ENCODE measurements at regions not wholly inside any gene's neighbourhood (a gene's known extent, or its start where the extent isn't known, plus 50 kb on each side); places are given as distances from the start of the nearest gene placed in this dataset.

DNA sequence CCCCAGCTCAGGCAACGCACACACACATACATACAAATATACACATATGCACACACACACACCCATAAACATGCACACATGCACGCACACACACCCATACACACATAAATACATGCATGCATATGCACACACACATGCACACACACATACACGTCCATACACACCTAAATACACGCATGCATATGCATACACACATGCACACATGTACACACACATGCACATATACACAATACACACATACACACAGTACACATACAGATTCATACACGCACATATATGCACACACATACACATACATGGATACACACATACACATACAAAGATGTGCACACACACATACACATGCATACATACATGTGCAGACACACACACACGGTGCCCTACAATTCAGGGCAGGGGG is 496.6 kb downstream of the TBC1D22A start:
- POLR2A ChIA-PET: interaction anchor here (1.4 kb wide), 1 partner anchor 9 kb away, joined by 3 read pairs; no protein-coding TSS in a partner anchor
- Histone ChIP-seq H3K4me1 (ENCODE audit: control insufficient read depth, insufficient read depth, low read length) (no peaks in the 10 kb centered on the region), H3K4me3 (ENCODE audit: low read depth, low read length) (no peak overlapping the region), H3K9me3 (ENCODE audit: control insufficient read depth, insufficient read depth, low read depth, low read length) (no peaks in the 10 kb centered on the region), H3K27ac (ENCODE audit: extremely low read depth, low read depth, low read length) (no peak overlapping the region), H3K36me3 (ENCODE audit: control insufficient read depth in 2 of 2, insufficient read depth in 1 of 2, low read length in 2 of 2) (no peaks in the 10 kb centered on the region)
- CTCF ChIA-PET: interaction anchor here (0.6 to 0.9 kb wide), 2 partner anchors 16 to 1137 kb away, joined by 3 read pairs; no protein-coding TSS in a partner anchor
- TF ChIP-seq ZNF394 (tag by site-specific recombination; IDR thresholded peaks at IDR 0.05; ENCODE audit: borderline replicate concordance): no peak
- no peak for TF ChIP-seq ZNF416 (tag by site-specific recombination; IDR thresholded peaks at IDR 0.05)
- TF ChIP-seq, protein P1, sequence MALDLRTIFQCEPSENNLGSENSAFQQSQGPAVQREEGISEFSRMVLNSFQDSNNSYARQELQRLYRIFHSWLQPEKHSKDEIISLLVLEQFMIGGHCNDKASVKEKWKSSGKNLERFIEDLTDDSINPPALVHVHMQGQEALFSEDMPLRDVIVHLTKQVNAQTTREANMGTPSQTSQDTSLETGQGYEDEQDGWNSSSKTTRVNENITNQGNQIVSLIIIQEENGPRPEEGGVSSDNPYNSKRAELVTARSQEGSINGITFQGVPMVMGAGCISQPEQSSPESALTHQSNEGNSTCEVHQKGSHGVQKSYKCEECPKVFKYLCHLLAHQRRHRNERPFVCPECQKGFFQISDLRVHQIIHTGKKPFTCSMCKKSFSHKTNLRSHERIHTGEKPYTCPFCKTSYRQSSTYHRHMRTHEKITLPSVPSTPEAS (tag by site-specific recombination; IDR thresholded peaks at IDR 0.05): peak; percentile 54; the same call in 1 of the 2 replicates
- TF ChIP-seq ZNF785 (tag by site-specific recombination; IDR thresholded peaks at IDR 0.05): peak; percentile 53; the same call in 1 of the 2 replicates
- no peak for TF ChIP-seq ZSCAN30 (tag by site-specific recombination; IDR thresholded peaks at IDR 0.05)

DNA sequence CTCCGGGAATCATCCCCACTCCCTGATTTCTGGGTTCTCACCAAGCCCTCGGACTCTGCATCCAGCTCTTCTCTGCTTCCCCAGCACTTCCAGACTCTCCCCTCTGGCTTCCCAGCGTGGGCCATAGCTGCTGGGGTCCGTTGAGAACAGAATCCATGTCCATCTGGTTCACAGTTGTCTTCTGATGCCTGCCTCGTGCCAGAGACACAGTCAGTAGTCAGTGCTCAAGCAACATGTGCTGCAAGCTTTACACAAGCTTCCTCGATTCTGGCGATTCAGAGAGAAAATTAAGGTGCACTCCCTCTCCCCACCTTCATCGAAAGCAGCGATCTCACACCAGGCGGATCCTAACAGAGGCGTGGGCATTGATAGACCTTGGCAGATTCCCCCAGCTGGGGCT is 495.5 kb downstream of the TBC1D22A start:
- Histone ChIP-seq H3K9me3 (ENCODE audit: control insufficient read depth, insufficient read depth, low read depth, low read length) (no peaks in the 10 kb centered on the region), H3K4me1 (ENCODE audit: control insufficient read depth, insufficient read depth, low read length) (no peaks in the 10 kb centered on the region), H3K36me3 (ENCODE audit: control insufficient read depth in 2 of 2, insufficient read depth in 1 of 2, low read length in 2 of 2) (no peaks in the 10 kb centered on the region), H3K4me3 (ENCODE audit: low read depth, low read length) (no peak overlapping the region), H3K27ac (ENCODE audit: extremely low read depth, low read depth, low read length) (no peak overlapping the region)
- TF ChIP-seq ZNF114 (tag by site-specific recombination; IDR thresholded peaks at IDR 0.05) (no peak), ZNF266 (tag by site-specific recombination; IDR thresholded peaks at IDR 0.05; ENCODE audit: low read depth) (no peak), ZNF654 (tag by site-specific recombination; IDR thresholded peaks at IDR 0.05; ENCODE audit: low read depth) (no peak), SP2 (tag by site-specific recombination; IDR thresholded peaks at IDR 0.05) (no peak), ZNF707 (tag by site-specific recombination; IDR thresholded peaks at IDR 0.05) (no peak), MYNN (tag by site-specific recombination; IDR thresholded peaks at IDR 0.05; ENCODE audit: borderline replicate concordance) (no peak), FEZF1 (tag by site-specific recombination; IDR thresholded peaks at IDR 0.05) (no peak), ZNF776 (tag by site-specific recombination; IDR thresholded peaks at IDR 0.05; ENCODE audit: borderline replicate concordance) (no peak), ZNF792 (tag by site-specific recombination; IDR thresholded peaks at IDR 0.05) (no peak), ZFP69B (tag by site-specific recombination; IDR thresholded peaks at IDR 0.05) (no peak), KLF10 (tag by site-specific recombination; IDR thresholded peaks at IDR 0.05) (no peak), ZNF16 (tag by site-specific recombination; IDR thresholded peaks at IDR 0.05; ENCODE audit: low read depth) (no peak), ZNF138 (tag by site-specific recombination; IDR thresholded peaks at IDR 0.05; ENCODE audit: borderline replicate concordance) (no peak), ZNF184 (tag by site-specific recombination; IDR thresholded peaks at IDR 0.05) (no peak), ZNF701 (tag by site-specific recombination; IDR thresholded peaks at IDR 0.05) (no peak), ZNF324 (tag by site-specific recombination; IDR thresholded peaks at IDR 0.05) (no peak)
- TF ChIP-seq, protein P2, sequence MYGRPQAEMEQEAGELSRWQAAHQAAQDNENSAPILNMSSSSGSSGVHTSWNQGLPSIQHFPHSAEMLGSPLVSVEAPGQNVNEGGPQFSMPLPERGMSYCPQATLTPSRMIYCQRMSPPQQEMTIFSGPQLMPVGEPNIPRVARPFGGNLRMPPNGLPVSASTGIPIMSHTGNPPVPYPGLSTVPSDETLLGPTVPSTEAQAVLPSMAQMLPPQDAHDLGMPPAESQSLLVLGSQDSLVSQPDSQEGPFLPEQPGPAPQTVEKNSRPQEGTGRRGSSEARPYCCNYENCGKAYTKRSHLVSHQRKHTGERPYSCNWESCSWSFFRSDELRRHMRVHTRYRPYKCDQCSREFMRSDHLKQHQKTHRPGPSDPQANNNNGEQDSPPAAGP (tag by site-specific recombination; IDR thresholded peaks at IDR 0.05): no peak
- TF ChIP-seq, protein P3, sequence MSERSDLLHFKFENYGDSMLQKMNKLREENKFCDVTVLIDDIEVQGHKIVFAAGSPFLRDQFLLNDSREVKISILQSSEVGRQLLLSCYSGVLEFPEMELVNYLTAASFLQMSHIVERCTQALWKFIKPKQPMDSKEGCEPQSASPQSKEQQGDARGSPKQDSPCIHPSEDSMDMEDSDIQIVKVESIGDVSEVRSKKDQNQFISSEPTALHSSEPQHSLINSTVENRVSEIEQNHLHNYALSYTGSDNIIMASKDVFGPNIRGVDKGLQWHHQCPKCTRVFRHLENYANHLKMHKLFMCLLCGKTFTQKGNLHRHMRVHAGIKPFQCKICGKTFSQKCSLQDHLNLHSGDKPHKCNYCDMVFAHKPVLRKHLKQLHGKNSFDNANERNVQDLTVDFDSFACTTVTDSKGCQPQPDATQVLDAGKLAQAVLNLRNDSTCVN (tag by site-specific recombination; optimal IDR thresholded peaks at IDR 0.05): no peak
- TF ChIP-seq, protein P4, sequence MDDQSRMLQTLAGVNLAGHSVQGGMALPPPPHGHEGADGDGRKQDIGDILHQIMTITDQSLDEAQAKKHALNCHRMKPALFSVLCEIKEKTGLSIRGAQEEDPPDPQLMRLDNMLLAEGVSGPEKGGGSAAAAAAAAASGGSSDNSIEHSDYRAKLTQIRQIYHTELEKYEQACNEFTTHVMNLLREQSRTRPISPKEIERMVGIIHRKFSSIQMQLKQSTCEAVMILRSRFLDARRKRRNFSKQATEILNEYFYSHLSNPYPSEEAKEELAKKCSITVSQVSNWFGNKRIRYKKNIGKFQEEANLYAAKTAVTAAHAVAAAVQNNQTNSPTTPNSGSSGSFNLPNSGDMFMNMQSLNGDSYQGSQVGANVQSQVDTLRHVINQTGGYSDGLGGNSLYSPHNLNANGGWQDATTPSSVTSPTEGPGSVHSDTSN (CRISPR knock-in tag; IDR thresholded peaks at IDR 0.05): no peak
- TF ChIP-seq, protein P5, sequence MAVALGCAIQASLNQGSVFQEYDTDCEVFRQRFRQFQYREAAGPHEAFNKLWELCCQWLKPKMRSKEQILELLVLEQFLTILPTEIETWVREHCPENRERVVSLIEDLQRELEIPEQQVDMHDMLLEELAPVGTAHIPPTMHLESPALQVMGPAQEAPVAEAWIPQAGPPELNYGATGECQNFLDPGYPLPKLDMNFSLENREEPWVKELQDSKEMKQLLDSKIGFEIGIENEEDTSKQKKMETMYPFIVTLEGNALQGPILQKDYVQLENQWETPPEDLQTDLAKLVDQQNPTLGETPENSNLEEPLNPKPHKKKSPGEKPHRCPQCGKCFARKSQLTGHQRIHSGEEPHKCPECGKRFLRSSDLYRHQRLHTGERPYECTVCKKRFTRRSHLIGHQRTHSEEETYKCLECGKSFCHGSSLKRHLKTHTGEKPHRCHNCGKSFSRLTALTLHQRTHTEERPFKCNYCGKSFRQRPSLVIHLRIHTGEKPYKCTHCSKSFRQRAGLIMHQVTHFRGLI (tag by site-specific recombination; IDR thresholded peaks at IDR 0.05): no peak
- ChIA-PET POLR2A (no interaction called here), CTCF (no interaction called here)
